Hepatocyte (in vitro differentiated cells): ENCODE measurements at regions not wholly inside any gene's neighbourhood (a gene's known extent, or its start where the extent isn't known, plus 50 kb on each side); places are given as distances from the start of the nearest gene placed in this dataset.

Experiments used
- CTCF ChIP-seq: fragments of 200-600 bp; sonication (generic); IDR thresholded peaks from 2 replicates; pipeline ENCODE4 v1.5.1; 2016; ENCODE audit warnings: antibody characterized with exemption, mild to moderate bottlenecking; ENCODE audit not compliant: poor library complexity
- EZH2 ChIP-seq: fragments of 200-600 bp; sonication (generic); IDR thresholded peaks from 2 replicates; pipeline ENCODE4 v1.6.1; 2016; ENCODE audit warnings: antibody characterized with exemption, mild to moderate bottlenecking, borderline replicate concordance

GRCh38 chr14:58772116-58772515 lies 134.4 kb downstream of the DACT1 start:
- TF ChIP-seq CTCF, result no peak
- no peak for TF ChIP-seq EZH2
